Activated CD4-positive, alpha-beta T cell treated with anti-CD3 and anti-CD28 coated beads, Interleukin-2, amount 10 ng/mL, durations not matched to agents 24 days and 14 days (primary cell): ENCODE measurements at regions not wholly inside any gene's neighbourhood (a gene's known extent, or its start where the extent isn't known, plus 50 kb on each side); places are given as distances from the start of the nearest gene placed in this dataset.

ENCODE experiments used
- DNase-seq: peaks from one replicate; pipeline ENCODE4 v3.0.0; 2022
- H3K27ac Mint-ChIP-seq: one replicate; pipeline ENCODE4 v1.8.0; 2022; ENCODE audit warnings: mild to moderate bottlenecking, mixed read lengths
- H3K27me3 Mint-ChIP-seq: one replicate; pipeline ENCODE4 v1.8.0; 2022; ENCODE audit warnings: mixed read lengths
- H3K36me3 Mint-ChIP-seq: one replicate; pipeline ENCODE4 v1.8.0; 2022; ENCODE audit warnings: low read depth, mild to moderate bottlenecking, mixed read lengths
- H3K4me1 Mint-ChIP-seq: one replicate; pipeline ENCODE4 v1.8.0; 2021; ENCODE audit warnings: mixed read lengths
- H3K4me3 Mint-ChIP-seq: one replicate; pipeline ENCODE4 v1.8.0; 2022; ENCODE audit warnings: mild to moderate bottlenecking, moderate library complexity, mixed read lengths
- H3K9me3 Mint-ChIP-seq: one replicate; pipeline ENCODE4 v1.8.0; 2021; ENCODE audit warnings: mixed read lengths
- intact Hi-C: fragments of 100-400 bp; cut with micrococcal nuclease; formaldehyde crosslinking; loops from one replicate; pipeline ENCODE4 v1.15.1; 2023

GRCh38 chr14:50047274-50047676, 69.1 kb downstream of the VCPKMT start:
- Mint-ChIP-seq H3K27ac (peak overlapping the region; percentile 0), H3K9me3 (peaks cover 3% of the 10 kb centered on the region), H3K36me3 (peaks cover 30% of the 10 kb centered on the region), H3K4me1 (peaks cover 39% of the 10 kb centered on the region), H3K4me3 (no peak overlapping the region), H3K27me3 (no peaks in the 10 kb centered on the region)
- intact Hi-C loops = no loop called here
- DNase-seq = no peak

DNA sequence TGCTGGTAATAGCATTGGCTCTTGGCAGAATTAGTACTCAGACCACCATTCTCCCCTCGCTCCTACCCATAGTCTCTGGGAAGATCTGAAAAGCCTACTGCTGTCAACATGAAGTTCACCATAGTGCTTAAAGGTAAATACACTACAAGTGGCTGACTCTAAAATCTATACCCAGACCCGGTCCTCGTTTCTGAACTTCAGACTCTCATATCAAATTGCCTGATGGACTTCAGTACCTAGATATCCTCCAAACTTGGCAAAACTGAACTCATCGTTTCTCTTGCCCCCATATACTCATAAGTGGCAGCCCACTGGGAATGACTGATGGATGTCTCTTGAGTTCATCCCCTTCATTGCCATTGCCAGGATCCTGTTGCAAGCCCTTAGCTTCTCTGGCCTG, 67.3 kb downstream of the VCPKMT start:
- intact Hi-C loops = no loop called here
- Mint-ChIP-seq H3K27ac (no peak overlapping the region), H3K36me3 (peaks cover 31% of the 10 kb centered on the region), H3K9me3 (peaks cover 7% of the 10 kb centered on the region), H3K27me3 (no peaks in the 10 kb centered on the region), H3K4me3 (no peak overlapping the region), H3K4me1 (peaks cover 33% of the 10 kb centered on the region)
- no peak for DNase-seq

GRCh38 chr14:50049703-50050570, 66.4 kb downstream of the VCPKMT start:
- H3K36me3 Mint-ChIP-seq = peaks cover 31% of the 10 kb centered on the region
- intact Hi-C loops = no loop called here
- H3K4me3 Mint-ChIP-seq = no peak overlapping the region
- H3K9me3 Mint-ChIP-seq = peaks cover 7% of the 10 kb centered on the region
- peaks cover 27% of the 10 kb centered on the region for H3K4me1 Mint-ChIP-seq
- H3K27ac Mint-ChIP-seq = no peak overlapping the region
- H3K27me3 Mint-ChIP-seq = no peaks in the 10 kb centered on the region
- no peak for DNase-seq

DNA sequence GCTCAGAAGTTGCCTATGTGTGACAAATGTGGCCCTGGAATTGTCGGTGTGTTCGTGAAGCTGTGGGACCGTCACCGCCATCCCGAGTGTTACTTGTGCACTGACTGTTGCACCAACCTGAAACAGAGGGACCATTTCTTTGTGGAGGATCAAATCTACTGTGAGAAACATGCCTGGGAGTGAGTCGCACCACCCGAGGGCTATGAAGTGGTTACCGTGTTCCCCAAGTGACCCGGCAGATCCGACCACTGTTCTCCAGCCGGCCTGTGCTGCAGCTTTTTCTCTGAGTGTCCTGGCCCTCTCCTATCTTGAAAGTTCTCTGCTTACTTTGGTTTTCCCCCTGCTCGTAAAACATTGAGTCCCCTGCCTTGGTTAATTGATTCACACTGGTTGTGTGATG, 65.3 kb downstream of the VCPKMT start:
- no peak overlapping the region for H3K4me3 Mint-ChIP-seq
- peaks cover 20% of the 10 kb centered on the region for H3K36me3 Mint-ChIP-seq
- peaks cover 16% of the 10 kb centered on the region for H3K4me1 Mint-ChIP-seq
- intact Hi-C loops = no loop called here
- H3K9me3 Mint-ChIP-seq = peaks cover 3% of the 10 kb centered on the region
- no peak overlapping the region for H3K27ac Mint-ChIP-seq
- H3K27me3 Mint-ChIP-seq = no peaks in the 10 kb centered on the region
- no peak for DNase-seq

DNA sequence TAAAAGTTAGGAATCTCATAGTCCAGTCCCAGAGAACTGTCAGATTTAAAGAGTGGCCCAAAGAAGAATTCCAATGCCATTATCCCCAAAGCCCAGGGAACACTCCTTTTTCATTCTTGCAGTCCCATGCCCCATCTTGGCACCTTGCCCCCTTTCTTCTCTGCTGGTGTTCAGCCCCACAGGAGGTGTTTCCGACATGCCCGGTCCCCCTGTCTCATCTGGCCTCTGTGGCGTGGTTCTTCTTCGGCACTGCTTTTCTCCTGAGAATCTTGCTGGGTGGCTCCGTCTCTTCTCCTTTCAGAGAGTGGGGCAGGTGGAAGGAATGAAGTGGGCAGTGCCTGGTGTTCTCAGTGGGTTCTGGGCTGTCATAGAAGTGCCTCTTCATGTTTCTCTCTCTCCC, 64.7 kb downstream of the VCPKMT start:
- peaks cover 13% of the 10 kb centered on the region for H3K4me1 Mint-ChIP-seq
- H3K9me3 Mint-ChIP-seq = peaks cover 3% of the 10 kb centered on the region
- H3K4me3 Mint-ChIP-seq = no peak overlapping the region
- H3K27ac Mint-ChIP-seq = no peak overlapping the region
- H3K36me3 Mint-ChIP-seq = peaks cover 16% of the 10 kb centered on the region
- intact Hi-C loops = no loop called here
- DNase-seq = no peak
- H3K27me3 Mint-ChIP-seq = no peaks in the 10 kb centered on the region

DNA sequence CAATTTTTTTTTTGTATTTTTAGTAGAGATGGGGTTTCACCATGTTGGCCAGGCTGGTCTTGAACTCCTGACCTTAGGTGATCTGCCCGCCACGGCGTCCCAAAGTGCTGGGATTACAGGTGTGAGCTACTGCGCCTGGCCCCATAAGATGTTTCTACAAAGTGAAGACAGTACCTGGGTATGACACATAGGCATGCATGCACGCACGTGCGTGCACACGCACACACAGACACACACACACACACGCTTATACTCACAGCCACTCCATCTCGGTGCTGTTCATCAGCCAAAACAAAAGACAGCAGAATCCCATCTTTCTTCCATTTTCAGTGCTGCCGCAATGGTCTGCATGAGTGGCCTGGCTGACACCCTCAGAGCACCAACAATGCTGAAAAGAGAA, 63.9 kb downstream of the VCPKMT start:
- no peak overlapping the region for H3K27ac Mint-ChIP-seq
- peaks cover 3% of the 10 kb centered on the region for H3K9me3 Mint-ChIP-seq
- DNase-seq = no peak
- H3K4me1 Mint-ChIP-seq = peaks cover 17% of the 10 kb centered on the region
- intact Hi-C loops = no loop called here
- no peak overlapping the region for H3K4me3 Mint-ChIP-seq
- peaks cover 15% of the 10 kb centered on the region for H3K36me3 Mint-ChIP-seq
- no peaks in the 10 kb centered on the region for H3K27me3 Mint-ChIP-seq

DNA sequence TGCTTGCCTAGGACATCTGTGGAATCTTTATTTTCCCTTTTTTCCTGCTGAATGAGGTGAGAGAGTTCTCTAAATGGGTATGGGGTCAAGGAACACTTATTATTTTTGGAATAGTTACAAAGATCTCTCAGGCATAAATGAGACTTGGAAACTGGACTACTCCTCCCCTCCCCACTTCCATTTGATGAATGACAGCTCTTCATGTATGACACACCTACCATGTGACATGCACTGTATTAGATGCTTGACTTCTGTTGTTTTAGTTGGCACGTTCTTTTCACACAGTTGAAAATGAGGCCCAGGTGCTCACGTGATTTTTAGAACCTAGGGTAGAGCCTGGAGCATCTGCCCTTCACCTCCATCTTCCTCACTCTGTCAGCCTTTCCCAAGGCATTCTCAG, 62.4 kb downstream of the VCPKMT start:
- H3K4me3 Mint-ChIP-seq = no peak overlapping the region
- H3K4me1 Mint-ChIP-seq = peaks cover 18% of the 10 kb centered on the region
- intact Hi-C loops = no loop called here
- H3K9me3 Mint-ChIP-seq = peaks cover 3% of the 10 kb centered on the region
- DNase-seq = no peak
- H3K27ac Mint-ChIP-seq = no peak overlapping the region
- no peaks in the 10 kb centered on the region for H3K27me3 Mint-ChIP-seq
- H3K36me3 Mint-ChIP-seq = peaks cover 11% of the 10 kb centered on the region

DNA sequence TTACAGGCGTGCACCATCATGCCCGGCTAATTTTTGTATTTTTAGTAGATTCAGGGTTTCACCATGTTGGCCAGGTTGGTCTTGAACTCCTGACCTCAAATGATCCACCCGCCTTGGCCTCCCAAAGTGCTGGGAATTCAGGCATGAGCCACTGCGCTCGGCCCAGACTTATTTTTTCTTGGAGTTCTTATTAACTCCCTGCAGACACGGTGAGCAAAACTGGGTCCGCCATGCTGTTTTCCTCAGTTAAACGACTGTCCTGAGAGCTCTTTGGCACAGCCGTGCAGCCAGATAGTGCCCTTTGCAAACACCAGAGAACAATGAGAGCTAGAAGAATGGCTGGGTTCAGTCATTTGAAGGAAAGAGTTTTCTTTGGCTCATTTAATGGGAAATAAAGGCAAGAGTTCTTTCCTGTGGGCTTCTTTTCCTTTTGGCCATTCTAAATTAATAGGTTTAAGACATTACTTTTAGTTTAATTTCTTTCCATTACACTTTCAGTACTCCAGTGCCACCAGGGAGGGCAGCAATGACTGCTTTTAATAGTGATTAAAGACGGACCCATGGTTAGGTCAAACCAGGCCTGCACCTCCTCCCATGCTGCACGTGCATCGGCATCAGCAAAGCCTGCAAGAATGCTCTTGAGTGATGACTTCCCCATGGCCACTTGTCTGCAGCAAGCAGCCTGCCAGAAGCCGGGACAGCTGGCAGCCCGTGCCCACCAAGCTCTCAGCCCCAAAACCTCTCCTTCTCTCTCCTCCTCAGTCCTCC, 60.7 kb downstream of the VCPKMT start:
- intact Hi-C loops = no loop called here
- Mint-ChIP-seq H3K4me1 (peaks cover 33% of the 10 kb centered on the region), H3K36me3 (peaks cover 13% of the 10 kb centered on the region), H3K27ac (no peak overlapping the region), H3K9me3 (peaks cover 3% of the 10 kb centered on the region), H3K4me3 (no peak overlapping the region), H3K27me3 (no peaks in the 10 kb centered on the region)
- no peak for DNase-seq

- peaks cover 10% of the 10 kb centered on the region for H3K36me3 Mint-ChIP-seq
- peaks cover 3% of the 10 kb centered on the region for H3K9me3 Mint-ChIP-seq
- H3K27me3 Mint-ChIP-seq = no peaks in the 10 kb centered on the region
- DNase-seq = no peak
- H3K4me1 Mint-ChIP-seq = peaks cover 40% of the 10 kb centered on the region
- no peak overlapping the region for H3K27ac Mint-ChIP-seq
- intact Hi-C loops = no loop called here
- no peak overlapping the region for H3K4me3 Mint-ChIP-seq
These were observed 59.9 kb downstream of the VCPKMT start for GRCh38 chr14:50056435-50056834.

- peaks cover 3% of the 10 kb centered on the region for H3K9me3 Mint-ChIP-seq
- no peak overlapping the region for H3K27ac Mint-ChIP-seq
- H3K4me1 Mint-ChIP-seq = peaks cover 42% of the 10 kb centered on the region
- no peaks in the 10 kb centered on the region for H3K27me3 Mint-ChIP-seq
- no peak for DNase-seq
- peaks cover 7% of the 10 kb centered on the region for H3K36me3 Mint-ChIP-seq
- H3K4me3 Mint-ChIP-seq = no peak overlapping the region
- intact Hi-C loops = no loop called here
These were observed 59.0 kb downstream of the VCPKMT start for GRCh38 chr14:50057331-50057730.

DNA sequence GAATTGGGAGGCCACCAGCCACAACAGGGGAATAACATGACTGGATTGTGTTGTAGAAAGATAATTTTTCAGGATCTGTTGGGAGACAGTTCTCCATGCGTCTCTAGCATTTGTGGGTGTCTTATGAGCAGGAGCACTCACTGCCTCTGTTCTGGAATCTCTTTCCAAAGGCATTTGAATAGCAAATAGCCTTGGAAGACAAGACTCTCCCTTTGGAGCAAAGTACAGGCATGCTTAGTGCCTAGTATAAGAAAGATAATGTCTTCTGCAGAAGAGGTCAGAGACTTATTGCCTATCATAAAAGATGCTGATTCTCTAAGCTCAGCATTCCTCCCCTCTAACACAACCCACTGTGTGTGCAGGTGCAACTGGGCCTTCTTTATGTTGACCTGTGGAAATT, 58.3 kb downstream of the VCPKMT start:
- no peak overlapping the region for H3K4me3 Mint-ChIP-seq
- peaks cover 3% of the 10 kb centered on the region for H3K9me3 Mint-ChIP-seq
- no peaks in the 10 kb centered on the region for H3K27me3 Mint-ChIP-seq
- peaks cover 48% of the 10 kb centered on the region for H3K4me1 Mint-ChIP-seq
- no peak for DNase-seq
- no peak overlapping the region for H3K27ac Mint-ChIP-seq
- H3K36me3 Mint-ChIP-seq = peaks cover 6% of the 10 kb centered on the region
- intact Hi-C loops = no loop called here
